OCI-LY1 (cell line): ENCODE measurements at regions not wholly inside any gene's neighbourhood (a gene's known extent, or its start where the extent isn't known, plus 50 kb on each side); places are given as distances from the start of the nearest gene placed in this dataset.

ENCODE experiments used
- CTCF ChIP-seq: fragments of 200-600 bp; sonication (generic), shearing (Covaris generic); IDR thresholded peaks from 2 replicates; pipeline ENCODE4 v1.5.1; 2017; ENCODE audit warnings: mild to moderate bottlenecking, antibody characterized with exemption, low read length, moderate library complexity, mixed read lengths
- EZH2 ChIP-seq: fragments of 200-600 bp; sonication (generic), shearing (Covaris generic); IDR thresholded peaks from 2 replicates; pipeline ENCODE4 v1.8.0; 2017; ENCODE audit warnings: borderline replicate concordance, mixed run types, mild to moderate bottlenecking, antibody characterized with exemption, low read length, moderate library complexity, mixed read lengths

GRCh38 chr7:152492952-152493351 is 57.1 kb upstream of the KMT2C start:
- TF ChIP-seq CTCF (no peak), EZH2 (no peak)
